Tibial nerve (tissue), 4 donors: ENCODE measurements at regions not wholly inside any gene's neighbourhood (a gene's known extent, or its start where the extent isn't known, plus 50 kb on each side); places are given as distances from the start of the nearest gene placed in this dataset.

ENCODE experiments used
- DNase-seq, 2 donors: peaks; one replicate each; pipeline ENCODE4 v3.0.0-alpha.2; 2019; ENCODE audit warnings: low spot score in 2 of 2
- H3K27ac ChIP-seq, 4 donors: fragments of 200-600 bp; sonication (generic) in 3 of 4; one replicate each; pipeline ENCODE4 v1.5.1; 2017 to 2019; ENCODE audit warnings: mild to moderate bottlenecking in 1 of 4
- H3K27me3 ChIP-seq, 2 donors: fragments of 200-600 bp; sonication (generic) in 1 of 2; one replicate each; pipeline versions ENCODE4 v1.5.1 to v1.6.0; 2017 to 2019
- H3K36me3 ChIP-seq, 3 donors: fragments of 200-600 bp; sonication (generic); one replicate each; pipeline ENCODE4 v1.5.1; 2018 to 2019
- H3K4me1 ChIP-seq, 4 donors: fragments of 200-600 bp; sonication (generic) in 3 of 4; one replicate each; pipeline ENCODE4 v1.5.1; 2017 to 2019
- H3K4me3 ChIP-seq, 4 donors: fragments of 200-600 bp; sonication (generic) in 3 of 4; one replicate each; pipeline ENCODE4 v1.5.1; 2017 to 2019; ENCODE audit warnings: mild to moderate bottlenecking in 1 of 4, moderate library complexity in 1 of 4
- H3K9me3 ChIP-seq, 4 donors: fragments of 200-600 bp; sonication (generic) in 3 of 4; one replicate each; pipeline ENCODE4 v1.5.1; 2017 to 2019
- CTCF ChIP-seq, 5 experiments: fragments of 200-600 bp in 3 of 5; fragments of 450-650 bp in 2 of 5; sonication (generic) in 3 of 5; IDR thresholded peaks; one replicate each; pipeline ENCODE4 v1.5.1; 2016 to 2019; ENCODE audit warnings: antibody characterized with exemption in 5 of 5, mild to moderate bottlenecking in 3 of 5, moderate library complexity in 2 of 5
- EP300 ChIP-seq, 2 donors: sonication (generic); formaldehyde crosslinking; IDR thresholded peaks; one replicate each; pipeline ENCODE4 v1.6.1; 2017; ENCODE audit warnings: antibody characterized with exemption in 2 of 2, mild to moderate bottlenecking in 1 of 2
- POLR2A ChIP-seq, 2 donors: fragments of 450-650 bp; IDR thresholded peaks; one replicate each; pipeline ENCODE4 v1.6.1; 2017; ENCODE audit warnings: antibody characterized with exemption in 2 of 2, mild to moderate bottlenecking in 2 of 2, moderate library complexity in 2 of 2
- WGBS, 2 donors: methylation state at CpG; one replicate each; pipeline ENCODE4 v1.1.5; 2018; 5-methylcytosine and 5-hydroxymethylcytosine counted together

GRCh38 chr12:91332302-91332701, 149.7 kb upstream of the DCN start:
- Histone ChIP-seq H3K4me1 (peaks cover 0 to 5% (median 0%) of the 10 kb centered on the region in 4 donors), H3K9me3 (no peaks in the 10 kb centered on the region), H3K4me3 (no peak overlapping the region), H3K27ac (no peak overlapping the region), H3K27me3 (no peaks in the 10 kb centered on the region), H3K36me3 (no peaks in the 10 kb centered on the region)
- DNase-seq = no peak
- 79 to 85% methylated on average over 1 of the region's 1 CpG for WGBS, 2 donors
- TF ChIP-seq EP300 (IDR thresholded peaks at IDR 0.05) (no peak), CTCF (IDR thresholded peaks at IDR 0.05) (peak in 2 of 5 experiments; percentile 35 to 55), POLR2A (IDR thresholded peaks at IDR 0.05) (no peak)

- Histone ChIP-seq H3K27me3 (no peaks in the 10 kb centered on the region), H3K4me1 (peaks cover 0 to 6% (median 0%) of the 10 kb centered on the region in 4 donors), H3K36me3 (no peaks in the 10 kb centered on the region), H3K4me3 (no peak overlapping the region), H3K9me3 (no peaks in the 10 kb centered on the region), H3K27ac (no peak overlapping the region)
- 69 to 79% methylated on average over 2 of the region's 2 CpGs for WGBS, 2 donors
- DNase-seq = no peak
- TF ChIP-seq EP300 (IDR thresholded peaks at IDR 0.05) (no peak), CTCF (IDR thresholded peaks at IDR 0.05) (no peak), POLR2A (IDR thresholded peaks at IDR 0.05) (no peak)
These were observed 148.8 kb upstream of the DCN start for GRCh38 chr12:91331371-91331770.

GRCh38 chr12:91328451-91328850, 145.8 kb upstream of the DCN start:
- H3K4me1 ChIP-seq = peaks cover 0 to 14% (median 0%) of the 10 kb centered on the region in 4 donors
- H3K9me3 ChIP-seq = no peaks in the 10 kb centered on the region
- 85 to 96% methylated on average over 3 of the region's 3 CpGs for WGBS, 2 donors
- no peak overlapping the region for H3K4me3 ChIP-seq
- TF ChIP-seq CTCF (IDR thresholded peaks at IDR 0.05) (no peak), POLR2A (IDR thresholded peaks at IDR 0.05) (no peak), EP300 (IDR thresholded peaks at IDR 0.05) (no peak)
- no peaks in the 10 kb centered on the region for H3K27me3 ChIP-seq
- no peak for DNase-seq
- H3K36me3 ChIP-seq = no peaks in the 10 kb centered on the region
- H3K27ac ChIP-seq = no peak overlapping the region

GRCh38 chr12:91327889-91328288, 145.3 kb upstream of the DCN start:
- DNase-seq = no peak
- Histone ChIP-seq H3K36me3 (no peaks in the 10 kb centered on the region), H3K4me3 (no peak overlapping the region), H3K4me1 (peaks cover 0 to 14% (median 0%) of the 10 kb centered on the region in 4 donors), H3K27me3 (no peaks in the 10 kb centered on the region), H3K27ac (peak overlapping the region in 2 of 4 donors; percentile 31 to 81), H3K9me3 (no peaks in the 10 kb centered on the region)
- no peak for TF ChIP-seq EP300 (IDR thresholded peaks at IDR 0.05)
- no peak for TF ChIP-seq POLR2A (IDR thresholded peaks at IDR 0.05)
- TF ChIP-seq CTCF (IDR thresholded peaks at IDR 0.05) = no peak
- 24 to 34% methylated on average over 3 of the region's 3 CpGs for whole genome bisulfite sequencing, 2 donors

GRCh38 chr12:91327131-91327530, 144.5 kb upstream of the DCN start:
- Histone ChIP-seq H3K4me3 (peak overlapping the region in 1 of 4 donors; percentile 26), H3K36me3 (no peaks in the 10 kb centered on the region), H3K27ac (peak overlapping the region in 3 of 4 donors; percentile 4 to 81 (median 31)), H3K9me3 (no peaks in the 10 kb centered on the region), H3K4me1 (peaks cover 0 to 14% (median 0%) of the 10 kb centered on the region in 4 donors), H3K27me3 (no peaks in the 10 kb centered on the region)
- DNase-seq = no peak
- no peak for TF ChIP-seq POLR2A (IDR thresholded peaks at IDR 0.05)
- no peak for TF ChIP-seq CTCF (IDR thresholded peaks at IDR 0.05)
- no peak for TF ChIP-seq EP300 (IDR thresholded peaks at IDR 0.05)
- 45 to 58% methylated on average over 4 of the region's 4 CpGs for WGBS, 2 donors
